GM12878 (cell line): ENCODE measurements at regions not wholly inside any gene's neighbourhood (a gene's known extent, or its start where the extent isn't known, plus 50 kb on each side); places are given as distances from the start of the nearest gene placed in this dataset.

Source experiments
- ATAC-seq: fragments of 200-7000 bp; cut with Tn5 transposase; 3 replicates; pipeline ENCODE4 v1.9.1; 2020; ENCODE audit warnings: mild to moderate bottlenecking, moderate library complexity
- BruUV-seq: library from RNA; stranded (reverse); fragments of 400-500 nt; replicated peaks from 2 replicates; lab custom pipeline; 2021; lab: Mats Ljungman, UMichigan
- CTCF ChIA-PET: fragments of 300-600 bp; sonication (Branson Sonifier 250); formaldehyde crosslinking; extraction: SDS; loops from one replicate; lab custom pipeline; 2021; ENCODE audit warnings: inconsistent platforms; lab: Yijun Ruan, JAX
- POLR2A ChIA-PET: fragments of 350-600 bp; formaldehyde crosslinking; extraction: SDS; loops from one replicate; lab custom pipeline; 2021; ENCODE audit warnings: inconsistent platforms; lab: Charles Lee
- RAD21 ChIA-PET: fragments of 300-600 bp; sonication (Branson Sonifier 250); formaldehyde crosslinking; loops from one replicate; lab custom pipeline; 2023; ENCODE audit warnings: antibody characterized with exemption; ENCODE audit not compliant: unreplicated experiment; lab: Charles Lee
- SMC1A ChIA-PET: fragments of 300-600 bp; sonication (Branson Sonifier 250); formaldehyde crosslinking; loops from one replicate; lab custom pipeline; 2023; ENCODE audit not compliant: unreplicated experiment, uncharacterized antibody; lab: Charles Lee
- DNase-seq: peaks from one replicate; pipeline ENCODE4 v3.0.0-alpha.2; 2011; ENCODE audit warnings: low read depth, low spot score
- FAIRE-seq: peaks from 3 replicates; lab custom pipeline; 2011; peaks lifted over from hg19 to GRCh38; lab: Jason Lieb, UNC
- H2AFZ ChIP-seq: 2 replicates; pipeline ENCODE4 v1.6.0; 2011; ENCODE audit warnings: low read depth, low read length, control low read depth; ENCODE audit not compliant: control insufficient read depth
- H3K27ac ChIP-seq: 2 replicates; pipeline ENCODE4 v1.5.1; 2011; ENCODE audit warnings: control low read depth; ENCODE audit not compliant: control insufficient read depth, insufficient read depth
- H3K27me3 ChIP-seq, 2 experiments: replicated peaks in 1 of 2; 2 replicates each; pipeline versions ENCODE4 v1.6.0 to v1.6.1; 2011; ENCODE audit warnings: low read length in 1 of 2; ENCODE audit not compliant: control insufficient read depth in 2 of 2, insufficient read depth in 2 of 2
- H3K36me3 ChIP-seq, 2 experiments: 2 replicates each; pipeline ENCODE4 v1.5.1; 2011; ENCODE audit warnings: low read length in 1 of 2; ENCODE audit not compliant: control insufficient read depth in 2 of 2, insufficient read depth in 2 of 2
- H3K4me1 ChIP-seq: 2 replicates; pipeline ENCODE4 v1.6.1; 2011; ENCODE audit warnings: mild to moderate bottlenecking, low read length, moderate library complexity, mixed read lengths; ENCODE audit not compliant: control insufficient read depth, insufficient read depth
- H3K4me2 ChIP-seq: 2 replicates; pipeline ENCODE4 v1.6.0; 2011; ENCODE audit warnings: control low read depth; ENCODE audit not compliant: control insufficient read depth, insufficient read depth
- H3K4me3 ChIP-seq: fragments of 200-600 bp; sonication (generic); 2 replicates; pipeline ENCODE4 v1.5.1; 2016
- H3K79me2 ChIP-seq: 2 replicates; pipeline ENCODE4 v1.6.0; 2011; ENCODE audit warnings: low read length; ENCODE audit not compliant: control insufficient read depth, insufficient read depth
- H3K9ac ChIP-seq: 2 replicates; pipeline ENCODE4 v1.8.0; 2011; ENCODE audit warnings: low read length, control low read depth, mixed read lengths; ENCODE audit not compliant: control insufficient read depth, insufficient read depth
- H3K9me3 ChIP-seq: replicated peaks from 3 replicates; pipeline ENCODE4 v1.5.1; 2011; ENCODE audit warnings: mild to moderate bottlenecking, low read length; ENCODE audit not compliant: control insufficient read depth, insufficient read depth
- H4K20me1 ChIP-seq: 2 replicates; pipeline ENCODE4 v1.6.0; 2011; ENCODE audit not compliant: control insufficient read depth, insufficient read depth
- BHLHE40 ChIP-seq, 2 experiments: fragments of 450-650 bp in 1 of 2; IDR thresholded peaks; 2 replicates each; pipeline ENCODE4 v1.6.1; 2011 to 2017; ENCODE audit warnings: low read depth in 2 of 2, borderline replicate concordance in 1 of 2, improper control_type of control experiment in 1 of 2, low read length in 1 of 2, mild to moderate bottlenecking in 1 of 2
- EP300 ChIP-seq, 2 experiments: fragments of 150-350 bp in 1 of 2; IDR thresholded peaks; 2 replicates each; pipeline ENCODE4 v1.6.1; 2011 to 2012; ENCODE audit warnings: low read depth in 2 of 2, low read length in 2 of 2, borderline replicate concordance in 1 of 2, improper control_type of control experiment in 1 of 2, inconsistent platforms in 1 of 2; ENCODE audit not compliant: control insufficient read depth in 1 of 2
- IRF5 ChIP-seq: fragments of 450-650 bp; IDR thresholded peaks from 2 replicates; pipeline ENCODE4 v1.6.1; 2017; ENCODE audit warnings: borderline replicate concordance
- JUNB ChIP-seq: IDR thresholded peaks from 2 replicates; pipeline ENCODE4 v1.6.1; 2016; ENCODE audit warnings: antibody characterized with exemption, mild to moderate bottlenecking
- KLF5 ChIP-seq: fragments of 450-650 bp; IDR thresholded peaks from 2 replicates; pipeline ENCODE4 v1.6.1; 2014; ENCODE audit warnings: mild to moderate bottlenecking; ENCODE audit not compliant: partially characterized antibody
- MEF2A ChIP-seq: IDR thresholded peaks from 2 replicates; pipeline ENCODE4 v1.6.1; 2011; ENCODE audit warnings: low read depth, mild to moderate bottlenecking, low read length, moderate library complexity; ENCODE audit not compliant: insufficient read depth
- MEF2B ChIP-seq: fragments of 450-650 bp; IDR thresholded peaks from 2 replicates; pipeline ENCODE4 v1.6.1; 2018; ENCODE audit warnings: mild to moderate bottlenecking, moderate library complexity; ENCODE audit not compliant: partially characterized antibody, poor library complexity, severe bottlenecking
- MTA2 ChIP-seq: fragments of 450-650 bp; IDR thresholded peaks from 2 replicates; pipeline ENCODE4 v1.6.1; 2016; ENCODE audit warnings: low read depth, mild to moderate bottlenecking, moderate library complexity
- MXI1 ChIP-seq: fragments of 150-350 bp; IDR thresholded peaks from 2 replicates; pipeline ENCODE4 v1.6.1; 2011; ENCODE audit warnings: low read depth, mild to moderate bottlenecking, inconsistent platforms, low read length, improper control_type of control experiment
- NFIC ChIP-seq: IDR thresholded peaks from 2 replicates; pipeline ENCODE4 v1.6.1; 2012; ENCODE audit warnings: low read depth, mild to moderate bottlenecking, inconsistent platforms, low read length, moderate library complexity
- NFYA ChIP-seq: IDR thresholded peaks from 2 replicates; pipeline ENCODE4 v1.6.1; 2011; ENCODE audit warnings: low read depth, mild to moderate bottlenecking, low read length, improper control_type of control experiment, borderline replicate concordance
- NR2C2 ChIP-seq: IDR thresholded peaks from 2 replicates; pipeline ENCODE4 v1.6.1; 2011; ENCODE audit warnings: borderline replicate concordance, low read depth; ENCODE audit not compliant: control insufficient read depth, insufficient read length
- NRF1 ChIP-seq: conservative IDR thresholded peaks from 2 replicates; pipeline ENCODE4 v1.6.1; 2011; ENCODE audit warnings: mild to moderate bottlenecking, low read depth, low read length, improper control_type of control experiment
- PAX8 ChIP-seq: fragments of 450-650 bp; IDR thresholded peaks from 2 replicates; pipeline ENCODE4 v1.6.1; 2017; ENCODE audit warnings: mild to moderate bottlenecking, moderate library complexity
- PML ChIP-seq: IDR thresholded peaks from 2 replicates; pipeline ENCODE4 v1.6.1; 2012; ENCODE audit warnings: low read length, inconsistent platforms
- POLR2AphosphoS5 ChIP-seq: IDR thresholded peaks from 2 replicates; pipeline ENCODE4 v1.6.1; 2011; ENCODE audit warnings: mild to moderate bottlenecking, low read length, inconsistent platforms
- RBBP5 ChIP-seq: fragments of 200-600 bp; sonication (generic); conservative IDR thresholded peaks from 2 replicates; pipeline ENCODE4 v1.6.1; 2016
- SMAD1 ChIP-seq: fragments of 450-650 bp; IDR thresholded peaks from 2 replicates; pipeline ENCODE4 v1.6.1; 2018; ENCODE audit warnings: mild to moderate bottlenecking, low read depth; ENCODE audit not compliant: partially characterized antibody
- SMARCA5 ChIP-seq: fragments of 450-650 bp; IDR thresholded peaks from 2 replicates; pipeline ENCODE4 v1.6.1; 2017; ENCODE audit warnings: mild to moderate bottlenecking
- TBL1XR1 ChIP-seq: IDR thresholded peaks from 2 replicates; pipeline ENCODE4 v1.6.1; 2012; ENCODE audit warnings: low read depth, low read length, improper control_type of control experiment
- ZZZ3 ChIP-seq: IDR thresholded peaks from 2 replicates; pipeline ENCODE4 v1.6.1; 2011; ENCODE audit warnings: low read depth; ENCODE audit not compliant: control insufficient read depth, insufficient read length
- WGBS: methylation state at CpG from one replicate; pipeline ENCODE4 v1.1.6; 2016; ENCODE audit warnings: low lambda C conversion rate; ENCODE audit not compliant: insufficient replicate concordance, insufficient coverage; ENCODE audit errors: missing lambda C conversion rate; 5-methylcytosine and 5-hydroxymethylcytosine counted together
- in situ Hi-C: fragments of 300-500 bp; cut with MboI; formaldehyde crosslinking; loops from 9 replicates; pipeline ENCODE4 v1.14.3; 2018; ENCODE audit warnings: mixed read lengths
- intact Hi-C: fragments of 100-400 bp; cut with micrococcal nuclease; formaldehyde crosslinking; loops from one replicate; pipeline ENCODE4 v1.14.2; 2022; ENCODE audit not compliant: unreplicated experiment

- TF ChIP-seq MXI1 (no peak), PML (no peak), SMAD1 (no peak), RBBP5 (no peak), MEF2A (no peak), POLR2AphosphoS5 (no peak), IRF5 (no peak), EP300 (IDR thresholded peaks at IDR 0.05; ENCODE audit: borderline replicate concordance in 1 of 2, control insufficient read depth in 1 of 2, low read depth in 2 of 2, low read length in 2 of 2) (no peak)
Measured at GRCh38 chr17:71023249-71024030, 854.1 kb downstream of the KCNJ2 start (continued).

- H3K79me2 ChIP-seq = no peaks in the 10 kb centered on the region
- no peak overlapping the region for H3K9ac ChIP-seq
- H3K27ac ChIP-seq = no peak overlapping the region
- ChIA-PET POLR2A (no interaction called here), CTCF (no interaction called here), RAD21 (no interaction called here), SMC1A (interaction anchor here (0.7 kb wide), 1 partner anchor 17 kb away, joined by 3 read pairs; no protein-coding TSS in a partner anchor)
- H3K4me2 ChIP-seq = no peak overlapping the region
- no peaks in the 10 kb centered on the region for H3K9me3 ChIP-seq
- H2AFZ ChIP-seq = no peak overlapping the region
- no peaks in the 10 kb centered on the region for H3K4me1 ChIP-seq
- in situ Hi-C loops = no loop called here
- no TSS peak for BruUV-seq
- WGBS = 60% methylated on average over 3 of the region's 3 CpGs
- H3K36me3 ChIP-seq = no peaks in the 10 kb centered on the region
- DNase-seq = no peak
- no peak for ATAC-seq
- no peaks in the 10 kb centered on the region for H4K20me1 ChIP-seq
- H3K27me3 ChIP-seq = no peaks in the 10 kb centered on the region
- intact Hi-C loops = no loop called here
- FAIRE-seq = no peak
- H3K4me3 ChIP-seq = no peak overlapping the region
- TF ChIP-seq TBL1XR1 (no peak), SMARCA5 (no peak), KLF5 (no peak), MEF2B (no peak), JUNB (no peak), NFIC (no peak), MTA2 (no peak), NRF1 (no peak), NFYA (no peak), BHLHE40 (IDR thresholded peaks at IDR 0.05; ENCODE audit: borderline replicate concordance in 1 of 2, low read depth in 2 of 2, low read length in 1 of 2) (no peak), NR2C2 (no peak), PAX8 (no peak), ZZZ3 (no peak)
Measured at GRCh38 chr17:71024172-71024571, 854.8 kb downstream of the KCNJ2 start.
